ENCODE measurements at regions not wholly inside any gene's neighbourhood (a gene's known extent, or its start where the extent isn't known, plus 50 kb on each side); places are given as distances from the start of the nearest gene placed in this dataset.

- peak; percentile 60 for DNase-seq (ENCODE audit: low spot score)
Observed at GRCh38 chr3:118817748-118818165, 216.9 kb downstream of the IGSF11 start.

GRCh38 chr3:118818386-118818785 lies 216.3 kb downstream of the IGSF11 start:
- DNase-seq (ENCODE audit: low spot score), result no peak

DNA sequence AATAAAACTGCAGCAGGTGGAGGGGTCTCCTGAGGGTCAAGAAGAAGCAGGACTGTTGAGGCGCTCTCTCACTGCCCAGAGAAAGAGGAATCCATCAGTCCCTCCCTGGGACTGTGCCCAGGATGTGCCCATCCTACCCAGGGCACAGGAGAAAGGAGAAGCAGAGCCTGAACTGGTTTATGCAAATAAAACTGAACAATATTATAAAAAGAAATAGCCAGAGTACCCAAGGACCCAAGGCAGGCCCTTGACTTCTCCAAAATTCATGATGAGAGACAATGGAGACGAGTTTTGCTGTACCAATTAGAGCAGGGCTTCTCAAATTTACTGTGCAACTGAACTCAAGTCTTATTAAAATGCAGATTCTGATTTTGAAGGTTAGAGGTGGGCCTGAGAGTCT lies 211.0 kb downstream of the IGSF11 start:
- DNase-seq (ENCODE audit: low spot score), result no peak

GRCh38 chr3:118827446-118827845 lies 207.2 kb downstream of the IGSF11 start:
- no peak for DNase-seq (ENCODE audit: low spot score)

- DNase-seq (ENCODE audit: low spot score), result no peak
Observed at GRCh38 chr3:118828351-118828750, 206.3 kb downstream of the IGSF11 start.

DNA sequence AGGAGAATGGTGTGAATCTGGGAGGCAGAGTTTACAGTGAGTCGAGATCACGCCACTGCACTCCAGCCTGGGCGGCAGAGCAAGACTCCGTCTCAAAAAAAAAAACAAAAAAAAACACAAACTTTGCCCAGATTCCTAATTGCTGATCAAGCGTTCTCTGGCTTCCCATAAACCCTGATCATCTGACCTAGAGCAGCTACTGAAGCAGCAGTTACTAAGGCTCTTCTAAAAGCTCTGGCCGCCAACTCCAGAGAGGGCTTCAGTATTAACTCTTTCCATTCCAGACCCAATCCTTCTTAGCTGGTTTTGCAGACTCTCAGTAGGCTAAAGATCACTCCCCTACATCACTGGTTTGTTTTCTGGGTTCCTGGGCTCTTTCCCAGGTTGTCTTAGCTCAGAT lies 201.6 kb downstream of the IGSF11 start:
- no peak for DNase-seq (ENCODE audit: low spot score)

GRCh38 chr3:118838871-118839270 lies 195.8 kb downstream of the IGSF11 start:
- DNase-seq (ENCODE audit: low spot score), result no peak

DNA sequence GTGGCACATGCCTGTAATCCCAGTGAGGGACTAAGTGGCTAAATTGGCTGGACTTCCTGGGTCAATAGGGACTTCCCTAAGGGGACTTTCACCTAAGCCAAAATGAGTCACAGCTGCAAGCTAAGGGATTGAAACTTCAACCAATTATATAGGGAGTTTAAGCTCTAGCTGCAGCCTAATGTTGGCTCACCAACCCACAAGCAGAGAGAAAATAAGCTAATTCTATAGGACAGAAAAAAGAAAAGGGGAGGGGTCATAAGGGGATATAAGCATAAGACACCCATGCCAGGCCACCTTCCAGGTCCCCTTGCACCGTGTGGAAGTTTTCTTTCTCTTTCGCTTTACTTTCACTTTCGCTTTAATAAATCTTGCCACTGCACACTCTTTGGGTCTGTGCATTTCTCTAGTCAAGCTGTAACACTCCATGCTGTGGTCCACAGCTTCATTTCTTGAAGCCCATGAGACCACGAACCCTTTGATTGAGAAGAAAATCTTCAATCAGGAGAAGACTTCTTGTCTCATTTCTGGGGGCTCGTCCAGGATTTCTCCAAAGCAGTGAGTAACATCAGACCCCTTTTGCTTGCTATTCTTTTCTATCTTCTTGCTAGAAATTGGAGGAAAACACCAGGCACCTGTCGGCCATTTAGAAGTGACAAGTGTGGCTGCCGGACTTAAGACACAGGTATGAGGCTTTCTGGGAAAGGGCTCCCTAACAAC lies 192.3 kb downstream of the IGSF11 start:
- DNase-seq (ENCODE audit: low spot score), result no peak

- no peak for DNase-seq (ENCODE audit: low spot score)
Observed at GRCh38 chr3:118846176-118846575, 188.5 kb downstream of the IGSF11 start.

All from activated CD4-positive, alpha-beta T cell treated with anti-CD3 and anti-CD28 coated beads, Interleukin-2, Interleukin-4, amounts not matched to agents 100 ng/mL and 50 ng/mL, durations not matched to agents 16 hours and 8 hours (primary cell).